ENCODE measurements at regions not wholly inside any gene's neighbourhood (a gene's known extent, or its start where the extent isn't known, plus 50 kb on each side); places are given as distances from the start of the nearest gene placed in this dataset.

GRCh38 chr3:72516361-72516760, 331.9 kb downstream of the SHQ1 start:
- no peaks in the 10 kb centered on the region for H3K4me1 ChIP-seq
- TF ChIP-seq CTCF (IDR thresholded peaks at IDR 0.05) (no peak), EP300 (IDR thresholded peaks at IDR 0.05) (no peak), POLR2A (IDR thresholded peaks at IDR 0.05) (no peak), POLR2AphosphoS5 (IDR thresholded peaks at IDR 0.05) (no peak)
- ATAC-seq (ENCODE audit: low FRiP score in 2 of 2) (no peak), DNase-seq (no peak)
- no peak overlapping the region for H3K4me3 ChIP-seq
- no peaks in the 10 kb centered on the region for H3K9me3 ChIP-seq
- no peaks in the 10 kb centered on the region for H3K36me3 ChIP-seq
- 92 to 94% methylated on average over 2 of the region's 2 CpGs for WGBS, 2 donors
- H3K27ac ChIP-seq: no peak overlapping the region
- H3K27me3 ChIP-seq: no peaks in the 10 kb centered on the region

DNA sequence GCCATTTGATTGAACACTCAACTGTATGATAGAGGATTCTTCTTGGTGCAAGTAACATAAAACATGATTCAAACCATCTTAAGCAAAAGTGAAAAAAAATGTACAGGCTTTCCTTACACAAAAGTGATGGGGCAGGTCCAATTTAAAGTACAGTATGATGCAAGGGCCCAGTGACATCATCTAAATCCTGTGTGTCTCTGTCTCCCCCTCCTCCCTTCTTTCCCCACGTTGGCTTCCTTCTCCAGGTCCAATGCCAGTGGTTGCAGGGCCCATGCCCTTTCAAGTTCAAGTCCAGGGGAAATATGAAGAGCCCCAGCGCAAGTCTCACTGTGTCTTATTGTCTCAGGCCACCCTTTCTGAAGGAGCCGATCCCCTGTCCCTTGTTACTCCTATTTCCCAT, 332.3 kb downstream of the SHQ1 start:
- no peaks in the 10 kb centered on the region for H3K27me3 ChIP-seq
- ATAC-seq (ENCODE audit: low FRiP score in 2 of 2): no peak
- no peaks in the 10 kb centered on the region for H3K36me3 ChIP-seq
- no peaks in the 10 kb centered on the region for H3K4me1 ChIP-seq
- no peaks in the 10 kb centered on the region for H3K9me3 ChIP-seq
- no peak overlapping the region for H3K4me3 ChIP-seq
- no peak for TF ChIP-seq POLR2A (IDR thresholded peaks at IDR 0.05)
- no peak for TF ChIP-seq POLR2AphosphoS5 (IDR thresholded peaks at IDR 0.05)
- TF ChIP-seq CTCF (IDR thresholded peaks at IDR 0.05): no peak
- no peak for TF ChIP-seq EP300 (IDR thresholded peaks at IDR 0.05)
- H3K27ac ChIP-seq: no peak overlapping the region
- 72 to 78% methylated on average over 3 of the region's 3 CpGs for WGBS, 2 donors
- no peak for DNase-seq

- DNase-seq (no peak), ATAC-seq (ENCODE audit: low FRiP score in 2 of 2) (no peak)
- no peak overlapping the region for H3K4me3 ChIP-seq
Measured at GRCh38 chr3:72515281-72515680, 333.0 kb downstream of the SHQ1 start.

DNA sequence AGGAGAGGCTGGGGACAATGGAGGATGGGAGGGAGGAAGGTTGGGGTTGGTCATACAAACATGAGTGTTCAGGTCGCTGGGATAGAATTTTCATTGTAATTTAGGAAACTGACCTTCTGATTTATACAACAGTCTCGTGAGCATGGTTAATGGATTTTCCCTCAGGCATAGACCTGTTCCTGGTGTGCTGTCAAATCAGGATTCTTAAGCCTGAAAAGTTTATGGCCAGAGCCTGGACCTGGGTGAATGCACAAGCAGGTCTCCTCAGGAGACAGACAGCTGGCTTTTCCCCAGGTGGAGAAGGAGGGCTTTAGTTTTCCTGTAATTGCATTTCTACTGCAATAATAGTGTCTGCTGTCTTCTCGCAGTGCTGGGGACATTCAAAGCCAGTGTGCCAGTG, 338.0 kb downstream of the SHQ1 start:
- no peak for ATAC-seq (ENCODE audit: low FRiP score in 2 of 2)
- TF ChIP-seq POLR2AphosphoS5 (IDR thresholded peaks at IDR 0.05): no peak
- TF ChIP-seq CTCF (IDR thresholded peaks at IDR 0.05): no peak
- no peak for TF ChIP-seq EP300 (IDR thresholded peaks at IDR 0.05)
- TF ChIP-seq POLR2A (IDR thresholded peaks at IDR 0.05): no peak
- DNase-seq: no peak
- Histone ChIP-seq H3K4me3 (no peak overlapping the region), H3K27me3 (no peaks in the 10 kb centered on the region), H3K9me3 (no peaks in the 10 kb centered on the region), H3K36me3 (no peaks in the 10 kb centered on the region), H3K4me1 (no peaks in the 10 kb centered on the region), H3K27ac (no peak overlapping the region)
- WGBS, 2 donors: 71 to 74% methylated on average over 3 of the region's 3 CpGs

More at GRCh38 chr3:72515281-72515680, 333.0 kb downstream of the SHQ1 start:
- H3K36me3 ChIP-seq: no peaks in the 10 kb centered on the region
- 74 to 88% methylated on average over 3 of the region's 3 CpGs for WGBS, 2 donors
- H3K27me3 ChIP-seq: no peaks in the 10 kb centered on the region
- H3K27ac ChIP-seq: no peak overlapping the region
- TF ChIP-seq CTCF (IDR thresholded peaks at IDR 0.05) (no peak), POLR2A (IDR thresholded peaks at IDR 0.05) (no peak), POLR2AphosphoS5 (IDR thresholded peaks at IDR 0.05) (no peak), EP300 (IDR thresholded peaks at IDR 0.05) (no peak)
- H3K9me3 ChIP-seq: no peaks in the 10 kb centered on the region
- H3K4me1 ChIP-seq: no peaks in the 10 kb centered on the region

- TF ChIP-seq CTCF (IDR thresholded peaks at IDR 0.05) (no peak), EP300 (IDR thresholded peaks at IDR 0.05) (no peak), POLR2AphosphoS5 (IDR thresholded peaks at IDR 0.05) (no peak), POLR2A (IDR thresholded peaks at IDR 0.05) (no peak)
- Histone ChIP-seq H3K9me3 (no peaks in the 10 kb centered on the region), H3K4me1 (no peaks in the 10 kb centered on the region), H3K36me3 (no peaks in the 10 kb centered on the region), H3K27me3 (no peaks in the 10 kb centered on the region), H3K27ac (no peak overlapping the region), H3K4me3 (no peak overlapping the region)
- ATAC-seq (ENCODE audit: low FRiP score in 2 of 2) (no peak), DNase-seq (no peak)
- WGBS, 2 donors: 77 to 79% methylated on average over 6 of the region's 6 CpGs
Measured at GRCh38 chr3:72505539-72506405, 342.5 kb downstream of the SHQ1 start.
